Glutamatergic neuron (in vitro differentiated cells): ENCODE measurements at regions not wholly inside any gene's neighbourhood (a gene's known extent, or its start where the extent isn't known, plus 50 kb on each side); places are given as distances from the start of the nearest gene placed in this dataset.

Source experiments
- DNase-seq: peaks from one replicate; pipeline ENCODE4 v3.0.0; 2022
- H3K27ac Mint-ChIP-seq: one replicate; pipeline ENCODE4 v1.8.0; 2020; ENCODE audit warnings: mild to moderate bottlenecking, mixed read lengths, inconsistent platforms; ENCODE audit not compliant: unreplicated experiment
- H3K27me3 Mint-ChIP-seq: one replicate; pipeline ENCODE4 v1.8.0; 2020; ENCODE audit warnings: mild to moderate bottlenecking, moderate library complexity, mixed read lengths, inconsistent platforms; ENCODE audit not compliant: unreplicated experiment
- H3K36me3 Mint-ChIP-seq: one replicate; pipeline ENCODE4 v1.8.0; 2020; ENCODE audit warnings: mild to moderate bottlenecking, mixed read lengths, inconsistent platforms; ENCODE audit not compliant: unreplicated experiment
- H3K4me1 Mint-ChIP-seq: one replicate; pipeline ENCODE4 v1.8.0; 2020; ENCODE audit warnings: mild to moderate bottlenecking, low read depth, mixed read lengths, inconsistent platforms; ENCODE audit not compliant: unreplicated experiment
- H3K4me3 Mint-ChIP-seq: one replicate; pipeline ENCODE4 v1.8.0; 2020; ENCODE audit warnings: mild to moderate bottlenecking, mixed read lengths, inconsistent platforms; ENCODE audit not compliant: unreplicated experiment
- H3K9me3 Mint-ChIP-seq: one replicate; pipeline ENCODE4 v1.8.0; 2020; ENCODE audit warnings: mild to moderate bottlenecking, moderate library complexity, mixed read lengths, inconsistent platforms; ENCODE audit not compliant: unreplicated experiment
- CTCF ChIP-seq: fragments of 200-600 bp; sonication (generic); IDR thresholded peaks from one replicate; pipeline ENCODE4 v1.5.0; 2021; ENCODE audit not compliant: partially characterized antibody, unreplicated experiment

GRCh38 chr5:118565335-118565971 is 422.9 kb downstream of the DTWD2 start:
- H3K4me3 Mint-ChIP-seq = no peak overlapping the region
- no peak overlapping the region for H3K27ac Mint-ChIP-seq
- H3K27me3 Mint-ChIP-seq = no peaks in the 10 kb centered on the region
- no peak for TF ChIP-seq CTCF
- H3K4me1 Mint-ChIP-seq = no peaks in the 10 kb centered on the region
- DNase-seq = no peak
- H3K9me3 Mint-ChIP-seq = no peaks in the 10 kb centered on the region
- H3K36me3 Mint-ChIP-seq = no peaks in the 10 kb centered on the region

- TF ChIP-seq CTCF = no peak
- H3K4me1 Mint-ChIP-seq = no peaks in the 10 kb centered on the region
- no peak overlapping the region for H3K4me3 Mint-ChIP-seq
- H3K27me3 Mint-ChIP-seq = no peaks in the 10 kb centered on the region
- no peaks in the 10 kb centered on the region for H3K36me3 Mint-ChIP-seq
- DNase-seq = no peak
- no peak overlapping the region for H3K27ac Mint-ChIP-seq
- H3K9me3 Mint-ChIP-seq = no peaks in the 10 kb centered on the region
Observed at GRCh38 chr5:118561971-118562370, 426.4 kb downstream of the DTWD2 start.

DNA sequence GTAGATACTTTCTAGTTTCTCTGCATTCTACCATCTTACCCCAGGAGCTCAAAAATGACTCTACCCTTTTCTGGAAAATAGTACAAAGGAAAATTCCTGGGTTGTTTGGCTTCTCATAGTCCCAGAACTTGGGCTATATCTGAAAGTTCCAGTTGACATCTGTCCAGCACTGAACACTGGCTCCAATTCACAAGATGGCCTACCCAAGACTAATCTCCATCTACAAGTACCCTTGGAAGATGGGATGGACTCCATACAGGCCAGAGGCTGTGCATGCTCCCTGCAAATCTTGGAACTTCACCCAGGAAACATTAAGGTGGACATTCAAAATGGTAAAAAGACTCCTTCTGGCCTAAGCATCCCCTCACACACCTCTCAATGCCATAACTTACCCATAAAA is 427.1 kb downstream of the DTWD2 start:
- Mint-ChIP-seq H3K27ac (no peak overlapping the region), H3K4me1 (no peaks in the 10 kb centered on the region), H3K27me3 (no peaks in the 10 kb centered on the region), H3K4me3 (no peak overlapping the region), H3K9me3 (no peaks in the 10 kb centered on the region), H3K36me3 (no peaks in the 10 kb centered on the region)
- DNase-seq = no peak
- TF ChIP-seq CTCF = no peak

- H3K4me3 Mint-ChIP-seq = no peak overlapping the region
- no peaks in the 10 kb centered on the region for H3K27me3 Mint-ChIP-seq
- DNase-seq = no peak
- H3K36me3 Mint-ChIP-seq = no peaks in the 10 kb centered on the region
- no peak overlapping the region for H3K27ac Mint-ChIP-seq
- TF ChIP-seq CTCF = no peak
- H3K4me1 Mint-ChIP-seq = no peaks in the 10 kb centered on the region
- H3K9me3 Mint-ChIP-seq = no peaks in the 10 kb centered on the region
Observed at GRCh38 chr5:118558871-118559270, 429.5 kb downstream of the DTWD2 start.

GRCh38 chr5:118557251-118557661 is 431.1 kb downstream of the DTWD2 start:
- Mint-ChIP-seq H3K27me3 (no peaks in the 10 kb centered on the region), H3K9me3 (no peaks in the 10 kb centered on the region), H3K36me3 (no peaks in the 10 kb centered on the region), H3K4me3 (no peak overlapping the region), H3K4me1 (peaks cover 2% of the 10 kb centered on the region), H3K27ac (no peak overlapping the region)
- no peak for TF ChIP-seq CTCF
- DNase-seq = no peak
